ENCODE measurements at regions not wholly inside any gene's neighbourhood (a gene's known extent, or its start where the extent isn't known, plus 50 kb on each side); places are given as distances from the start of the nearest gene placed in this dataset.

- TF ChIP-seq, protein P1, sequence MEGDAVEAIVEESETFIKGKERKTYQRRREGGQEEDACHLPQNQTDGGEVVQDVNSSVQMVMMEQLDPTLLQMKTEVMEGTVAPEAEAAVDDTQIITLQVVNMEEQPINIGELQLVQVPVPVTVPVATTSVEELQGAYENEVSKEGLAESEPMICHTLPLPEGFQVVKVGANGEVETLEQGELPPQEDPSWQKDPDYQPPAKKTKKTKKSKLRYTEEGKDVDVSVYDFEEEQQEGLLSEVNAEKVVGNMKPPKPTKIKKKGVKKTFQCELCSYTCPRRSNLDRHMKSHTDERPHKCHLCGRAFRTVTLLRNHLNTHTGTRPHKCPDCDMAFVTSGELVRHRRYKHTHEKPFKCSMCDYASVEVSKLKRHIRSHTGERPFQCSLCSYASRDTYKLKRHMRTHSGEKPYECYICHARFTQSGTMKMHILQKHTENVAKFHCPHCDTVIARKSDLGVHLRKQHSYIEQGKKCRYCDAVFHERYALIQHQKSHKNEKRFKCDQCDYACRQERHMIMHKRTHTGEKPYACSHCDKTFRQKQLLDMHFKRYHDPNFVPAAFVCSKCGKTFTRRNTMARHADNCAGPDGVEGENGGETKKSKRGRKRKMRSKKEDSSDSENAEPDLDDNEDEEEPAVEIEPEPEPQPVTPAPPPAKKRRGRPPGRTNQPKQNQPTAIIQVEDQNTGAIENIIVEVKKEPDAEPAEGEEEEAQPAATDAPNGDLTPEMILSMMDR (IDR thresholded peaks at IDR 0.05) = no peak
- TF ChIP-seq POLR2A (IDR thresholded peaks at IDR 0.05) = no peak
These were observed 210.6 kb upstream of the NBEA start for GRCh38 chr13:34731486-34731885.

All from esophagus squamous epithelium (tissue), 4 donors.